Endothelial cell of umbilical vein (primary cell): ENCODE measurements at regions not wholly inside any gene's neighbourhood (a gene's known extent, or its start where the extent isn't known, plus 50 kb on each side); places are given as distances from the start of the nearest gene placed in this dataset.

Source experiments
- BruUV-seq: library from RNA; stranded (reverse); fragments of 400-500 nt; replicated peaks from 2 replicates; lab custom pipeline; 2021; lab: Mats Ljungman, UMichigan
- CTCF ChIA-PET: fragments of 300-600, 350-600 bp; sonication (Branson Sonifier 250); formaldehyde crosslinking; loops from one replicate; lab custom pipeline; 2021; ENCODE audit warnings: antibody characterized with exemption, inconsistent platforms; lab: Charles Lee
- POLR2A ChIA-PET: fragments of 300-600, 350-600 bp; sonication (Branson Sonifier 250); formaldehyde crosslinking; loops from one replicate; lab custom pipeline; 2021; ENCODE audit warnings: antibody characterized with exemption, inconsistent platforms; lab: Charles Lee
- DNase-seq: peaks from one replicate; pipeline ENCODE4 v3.0.0-alpha.2; 2011; ENCODE audit warnings: low read depth, low spot score
- FAIRE-seq: peaks from 2 replicates; lab custom pipeline; 2011; peaks lifted over from hg19 to GRCh38; lab: Jason Lieb, UNC
- H2AFZ ChIP-seq: 2 replicates; pipeline ENCODE4 v1.6.0; 2012; ENCODE audit warnings: low read depth, low read length, control low read depth, inconsistent platforms
- H3K27ac ChIP-seq: 2 replicates; pipeline ENCODE4 v1.5.1; 2011; ENCODE audit warnings: low read depth, mild to moderate bottlenecking, control low read depth, low read length, moderate library complexity; ENCODE audit not compliant: insufficient read depth
- H3K27me3 ChIP-seq, 2 experiments: 2 replicates each; pipeline versions ENCODE4 v1.6.0 to v1.6.1; 2011; ENCODE audit warnings: low read length in 2 of 2, mixed read lengths in 1 of 2; ENCODE audit not compliant: control insufficient read depth in 2 of 2, insufficient read depth in 2 of 2
- H3K36me3 ChIP-seq, 2 experiments: 2 replicates in 1 of 2; 3 replicates in 1 of 2; pipeline ENCODE4 v1.5.1; 2011; ENCODE audit warnings: low read length in 2 of 2, mild to moderate bottlenecking in 1 of 2, moderate library complexity in 1 of 2; ENCODE audit not compliant: control insufficient read depth in 2 of 2, insufficient read depth in 2 of 2; ENCODE audit errors: extremely low read depth in 1 of 2
- H3K4me1 ChIP-seq: 3 replicates; pipeline ENCODE4 v1.5.1; 2011; ENCODE audit warnings: mild to moderate bottlenecking, low read length; ENCODE audit not compliant: control insufficient read depth, insufficient read depth; ENCODE audit errors: extremely low read depth
- H3K4me2 ChIP-seq: 2 replicates; pipeline ENCODE4 v1.6.1; 2011; ENCODE audit warnings: low read length, control low read depth, mixed read lengths; ENCODE audit not compliant: insufficient read depth
- H3K4me3 ChIP-seq, 3 experiments: fragments of 200-600 bp in 1 of 3; sonication (generic), shearing (Covaris generic) in 1 of 3; replicated peaks in 1 of 3; 2 replicates each; pipeline ENCODE4 v1.5.1; 2011 to 2016; ENCODE audit warnings: control low read depth in 3 of 3, low read length in 3 of 3, mild to moderate bottlenecking in 2 of 3, inconsistent platforms in 1 of 3, low read depth in 1 of 3, moderate library complexity in 1 of 3; ENCODE audit not compliant: insufficient read depth in 1 of 3
- H3K79me2 ChIP-seq: 2 replicates; pipeline ENCODE4 v1.6.0; 2012; ENCODE audit warnings: low read length, inconsistent platforms; ENCODE audit not compliant: control insufficient read depth, insufficient read depth
- H3K9ac ChIP-seq: replicated peaks from 2 replicates; pipeline ENCODE3; 2011; ENCODE audit warnings: low read length, control low read depth; ENCODE audit not compliant: insufficient read depth; ENCODE audit errors: extremely low read depth
- H3K9me1 ChIP-seq: replicated peaks from 3 replicates; pipeline ENCODE4 v1.6.0; 2011; ENCODE audit warnings: mild to moderate bottlenecking, low read length; ENCODE audit not compliant: control insufficient read depth, insufficient read depth; ENCODE audit errors: extremely low read depth
- H3K9me3 ChIP-seq: replicated peaks from 2 replicates; pipeline ENCODE4 v1.5.1; 2012; ENCODE audit warnings: low read length, inconsistent platforms; ENCODE audit not compliant: control insufficient read depth, insufficient read depth
- H4K20me1 ChIP-seq: replicated peaks from 2 replicates; pipeline ENCODE3; 2011; ENCODE audit warnings: mild to moderate bottlenecking, low read length; ENCODE audit not compliant: control insufficient read depth, insufficient read depth; ENCODE audit errors: extremely low read depth
- EZH2 ChIP-seq: IDR thresholded peaks from 2 replicates; pipeline ENCODE4 v1.6.1; 2012; ENCODE audit warnings: borderline replicate concordance, low read depth, mild to moderate bottlenecking, moderate library complexity, low read length, inconsistent platforms; ENCODE audit not compliant: severe bottlenecking
- FOS ChIP-seq: IDR thresholded peaks from 2 replicates; pipeline ENCODE4 v1.6.1; 2011; ENCODE audit warnings: mild to moderate bottlenecking, low read length, moderate library complexity, borderline replicate concordance; ENCODE audit not compliant: insufficient read depth
- GATA2 ChIP-seq: IDR thresholded peaks from 2 replicates; pipeline ENCODE4 v1.7.0; 2011; ENCODE audit warnings: low read depth, mild to moderate bottlenecking, moderate library complexity, mixed read lengths, low read length; ENCODE audit not compliant: insufficient read length, insufficient read depth
- JUN ChIP-seq: IDR thresholded peaks from 2 replicates; pipeline ENCODE4 v1.6.1; 2011; ENCODE audit warnings: borderline replicate concordance, low read depth; ENCODE audit not compliant: insufficient read length, insufficient read depth
- POLR2A ChIP-seq: IDR thresholded peaks from 2 replicates; pipeline ENCODE4 v1.6.1; 2012; ENCODE audit warnings: low read depth, mild to moderate bottlenecking, control low read depth, low read length
- POLR2AphosphoS5 ChIP-seq: IDR thresholded peaks from 2 replicates; pipeline ENCODE4 v1.6.1; 2012; ENCODE audit warnings: low read depth, mild to moderate bottlenecking, control low read depth, low read length, moderate library complexity; ENCODE audit not compliant: insufficient read depth
- dilution Hi-C: fragments of 300-500 bp; cut with MboI; formaldehyde crosslinking; loops from one replicate; pipeline ENCODE4 v1.15.0; 2019; ENCODE audit warnings: low sequenced_read_pairs; ENCODE audit not compliant: extremely low pct_ligation_motif_present
- intact Hi-C: fragments of 100-400 bp; cut with micrococcal nuclease; formaldehyde crosslinking; loops from one replicate; pipeline ENCODE4 v1.10.0; 2022
- TF ChIP-seq, protein P1 (sequence below): IDR thresholded peaks from 2 replicates; pipeline ENCODE4 v1.6.1; 2011; ENCODE audit not compliant: insufficient read depth, insufficient read length
- TF ChIP-seq, protein P2 (sequence below), 2 donors: IDR thresholded peaks; 1 replicate in 1 of 2; 2 replicates in 1 of 2; pipeline ENCODE4 v1.5.1; 2011; ENCODE audit warnings: low read length in 2 of 2, mild to moderate bottlenecking in 2 of 2, moderate library complexity in 2 of 2, control low read depth in 1 of 2, inconsistent platforms in 1 of 2, low read depth in 1 of 2; ENCODE audit not compliant: insufficient read depth in 1 of 2; ENCODE audit errors: extremely low read depth in 1 of 2

DNA sequence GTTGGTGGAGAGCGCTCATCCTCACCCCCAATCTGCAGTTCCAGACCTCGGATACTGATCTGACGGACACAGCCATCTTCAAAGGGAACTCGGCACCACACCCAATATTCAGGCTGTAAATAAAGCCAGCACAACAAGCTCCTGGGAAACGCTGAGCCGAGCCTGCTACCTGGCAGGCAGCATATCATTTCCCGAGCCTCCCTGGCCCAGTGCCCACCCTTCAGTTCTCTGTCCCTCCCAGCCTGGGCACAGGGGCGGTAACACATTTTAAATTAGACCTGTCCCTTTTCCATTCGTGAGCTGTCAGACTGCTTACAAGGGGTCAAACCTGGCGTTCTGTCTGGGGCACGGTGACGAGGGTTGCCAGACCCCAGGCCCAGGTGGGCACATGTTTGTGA lies 250.5 kb downstream of the ARHGAP12 start:
- BruUV-seq: no TSS peak
- no peaks in the 10 kb centered on the region for H4K20me1 ChIP-seq
- H3K9me3 ChIP-seq: no peaks in the 10 kb centered on the region
- intact Hi-C loops: no loop called here
- peaks cover 0 to 1% of the 10 kb centered on the region in 2 experiments for H3K27me3 ChIP-seq
- no peaks in the 10 kb centered on the region for H3K79me2 ChIP-seq
- dilution Hi-C loops: no loop called here
- no peak overlapping the region for H3K27ac ChIP-seq
- CTCF ChIA-PET: no interaction called here
- DNase-seq: no peak
- H3K9me1 ChIP-seq: no peaks in the 10 kb centered on the region
- POLR2A ChIA-PET: no interaction called here
- no peak overlapping the region for H3K4me2 ChIP-seq
- no peaks in the 10 kb centered on the region for H3K36me3 ChIP-seq
- no peak overlapping the region for H3K4me3 ChIP-seq
- TF ChIP-seq, protein P1, sequence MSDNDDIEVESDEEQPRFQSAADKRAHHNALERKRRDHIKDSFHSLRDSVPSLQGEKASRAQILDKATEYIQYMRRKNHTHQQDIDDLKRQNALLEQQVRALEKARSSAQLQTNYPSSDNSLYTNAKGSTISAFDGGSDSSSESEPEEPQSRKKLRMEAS: no peak
- no peak for TF ChIP-seq POLR2AphosphoS5
- no peak for TF ChIP-seq GATA2
- TF ChIP-seq, protein P2, sequence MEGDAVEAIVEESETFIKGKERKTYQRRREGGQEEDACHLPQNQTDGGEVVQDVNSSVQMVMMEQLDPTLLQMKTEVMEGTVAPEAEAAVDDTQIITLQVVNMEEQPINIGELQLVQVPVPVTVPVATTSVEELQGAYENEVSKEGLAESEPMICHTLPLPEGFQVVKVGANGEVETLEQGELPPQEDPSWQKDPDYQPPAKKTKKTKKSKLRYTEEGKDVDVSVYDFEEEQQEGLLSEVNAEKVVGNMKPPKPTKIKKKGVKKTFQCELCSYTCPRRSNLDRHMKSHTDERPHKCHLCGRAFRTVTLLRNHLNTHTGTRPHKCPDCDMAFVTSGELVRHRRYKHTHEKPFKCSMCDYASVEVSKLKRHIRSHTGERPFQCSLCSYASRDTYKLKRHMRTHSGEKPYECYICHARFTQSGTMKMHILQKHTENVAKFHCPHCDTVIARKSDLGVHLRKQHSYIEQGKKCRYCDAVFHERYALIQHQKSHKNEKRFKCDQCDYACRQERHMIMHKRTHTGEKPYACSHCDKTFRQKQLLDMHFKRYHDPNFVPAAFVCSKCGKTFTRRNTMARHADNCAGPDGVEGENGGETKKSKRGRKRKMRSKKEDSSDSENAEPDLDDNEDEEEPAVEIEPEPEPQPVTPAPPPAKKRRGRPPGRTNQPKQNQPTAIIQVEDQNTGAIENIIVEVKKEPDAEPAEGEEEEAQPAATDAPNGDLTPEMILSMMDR (IDR thresholded peaks at IDR 0.05; ENCODE audit: extremely low read depth in 1 of 2, insufficient read depth in 1 of 2, low read depth in 1 of 2, low read length in 2 of 2): no peak
- no peak for TF ChIP-seq JUN
- no peak for TF ChIP-seq POLR2A
- no peak for TF ChIP-seq FOS
- TF ChIP-seq EZH2: no peak
- no peaks in the 10 kb centered on the region for H3K4me1 ChIP-seq
- no peak overlapping the region for H2AFZ ChIP-seq
- H3K9ac ChIP-seq: no peak overlapping the region
- FAIRE-seq: no peak
